ENCODE measurements at regions not wholly inside any gene's neighbourhood (a gene's known extent, or its start where the extent isn't known, plus 50 kb on each side); places are given as distances from the start of the nearest gene placed in this dataset.
"Not testable (repeated sequence)": the region's sequence is repeated elsewhere in the genome, so short reads cannot be mapped to it uniquely, and the experiment has no call there.

- no peak for DNase-seq
Observed at GRCh38 chr2:83224591-83225200, 1234.4 kb downstream of the SUCLG1 start.

- DNase-seq = no peak
Observed at GRCh38 chr2:83221258-83221657, 1237.8 kb downstream of the SUCLG1 start.

- no peak for DNase-seq
Observed at GRCh38 chr2:83217854-83218253, 1241.2 kb downstream of the SUCLG1 start.

GRCh38 chr2:83196225-83196624, 1262.9 kb downstream of the SUCLG1 start:
- DNase-seq = no peak

GRCh38 chr2:83191316-83191715, 1267.8 kb downstream of the SUCLG1 start:
- DNase-seq = no peak

- DNase-seq = no peak
Observed at GRCh38 chr2:83186105-83186760, 1272.8 kb downstream of the SUCLG1 start.

- DNase-seq = not testable (repeated sequence)
Observed at GRCh38 chr2:83180862-83181530, 1278.1 kb downstream of the SUCLG1 start.

GRCh38 chr2:83176539-83176938, 1282.5 kb downstream of the SUCLG1 start:
- no peak for DNase-seq

- no peak for DNase-seq
Observed at GRCh38 chr2:83172841-83173240, 1286.2 kb downstream of the SUCLG1 start.

GRCh38 chr2:83168377-83168776, 1290.7 kb downstream of the SUCLG1 start:
- no peak for DNase-seq

GRCh38 chr2:83162421-83162820, 1296.7 kb downstream of the SUCLG1 start:
- no peak for DNase-seq

GRCh38 chr2:83160571-83160970, 1298.5 kb downstream of the SUCLG1 start:
- no peak for DNase-seq

GRCh38 chr2:83155826-83156225, 1303.3 kb downstream of the SUCLG1 start:
- DNase-seq = no peak

GRCh38 chr2:83143946-83144345, 1315.1 kb downstream of the SUCLG1 start:
- no peak for DNase-seq

- no peak for DNase-seq
Observed at GRCh38 chr2:83142934-83143333, 1316.1 kb downstream of the SUCLG1 start.

GRCh38 chr2:83115606-83116005, 1343.5 kb downstream of the SUCLG1 start:
- no peak for DNase-seq

- no peak for DNase-seq
Observed at GRCh38 chr2:83115155-83115554, 1343.9 kb downstream of the SUCLG1 start.

- no peak for DNase-seq
Observed at GRCh38 chr2:83113953-83114352, 1345.1 kb downstream of the SUCLG1 start.

GRCh38 chr2:83112858-83113257, 1346.2 kb downstream of the SUCLG1 start:
- DNase-seq = no peak

- DNase-seq = no peak
Observed at GRCh38 chr2:83109284-83109683, 1349.8 kb downstream of the SUCLG1 start.

- no peak for DNase-seq
Observed at GRCh38 chr2:83106853-83107252, 1352.2 kb downstream of the SUCLG1 start.

- no peak for DNase-seq
Observed at GRCh38 chr2:83104202-83104601, 1354.9 kb downstream of the SUCLG1 start.

GRCh38 chr2:83103613-83104012, 1355.5 kb downstream of the SUCLG1 start:
- no peak for DNase-seq

GRCh38 chr2:83089051-83089450, 1370.0 kb downstream of the SUCLG1 start:
- not testable (repeated sequence) for DNase-seq
